ENCODE measurements at regions not wholly inside any gene's neighbourhood (a gene's known extent, or its start where the extent isn't known, plus 50 kb on each side); places are given as distances from the start of the nearest gene placed in this dataset.
"Not testable (repeated sequence)": the region's sequence is repeated elsewhere in the genome, so short reads cannot be mapped to it uniquely, and the experiment has no call there.

DNA sequence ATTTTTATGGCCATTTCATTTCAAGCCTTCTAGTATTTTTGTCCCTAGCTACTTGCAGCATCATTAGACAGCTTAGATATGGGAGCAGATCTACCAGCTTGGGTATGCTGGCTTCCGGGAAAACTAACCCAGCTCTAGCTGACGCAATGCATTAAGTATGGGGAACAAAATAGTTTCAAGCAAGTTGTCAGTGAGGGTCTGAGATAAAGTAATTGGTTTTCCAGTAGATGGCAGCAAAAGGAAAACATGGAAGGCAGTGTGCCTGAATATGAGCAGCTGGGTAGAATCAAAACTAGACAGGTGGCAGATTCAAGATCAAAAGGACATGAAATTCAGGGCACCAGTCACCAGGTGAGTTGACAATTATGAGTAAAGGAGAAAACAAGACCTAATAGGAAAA is 340.9 kb upstream of the CTSO start:
- Histone ChIP-seq H3K9me3 (no peaks in the 10 kb centered on the region), H3K4me1 (ENCODE audit: control insufficient read depth in 1 of 2, low read depth in 2 of 2) (peaks cover 0 to 10% of the 10 kb centered on the region in 2 donors), H3K36me3 (no peaks in the 10 kb centered on the region), H3K4me3 (no peak overlapping the region), H3K27me3 (replicated peaks; ENCODE audit: insufficient read depth) (no peaks in the 10 kb centered on the region), H3K27ac (no peak overlapping the region)
- TF ChIP-seq, protein P1, sequence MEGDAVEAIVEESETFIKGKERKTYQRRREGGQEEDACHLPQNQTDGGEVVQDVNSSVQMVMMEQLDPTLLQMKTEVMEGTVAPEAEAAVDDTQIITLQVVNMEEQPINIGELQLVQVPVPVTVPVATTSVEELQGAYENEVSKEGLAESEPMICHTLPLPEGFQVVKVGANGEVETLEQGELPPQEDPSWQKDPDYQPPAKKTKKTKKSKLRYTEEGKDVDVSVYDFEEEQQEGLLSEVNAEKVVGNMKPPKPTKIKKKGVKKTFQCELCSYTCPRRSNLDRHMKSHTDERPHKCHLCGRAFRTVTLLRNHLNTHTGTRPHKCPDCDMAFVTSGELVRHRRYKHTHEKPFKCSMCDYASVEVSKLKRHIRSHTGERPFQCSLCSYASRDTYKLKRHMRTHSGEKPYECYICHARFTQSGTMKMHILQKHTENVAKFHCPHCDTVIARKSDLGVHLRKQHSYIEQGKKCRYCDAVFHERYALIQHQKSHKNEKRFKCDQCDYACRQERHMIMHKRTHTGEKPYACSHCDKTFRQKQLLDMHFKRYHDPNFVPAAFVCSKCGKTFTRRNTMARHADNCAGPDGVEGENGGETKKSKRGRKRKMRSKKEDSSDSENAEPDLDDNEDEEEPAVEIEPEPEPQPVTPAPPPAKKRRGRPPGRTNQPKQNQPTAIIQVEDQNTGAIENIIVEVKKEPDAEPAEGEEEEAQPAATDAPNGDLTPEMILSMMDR (IDR thresholded peaks at IDR 0.05): no peak
- peak; percentile 50 for ATAC-seq (ENCODE audit: insufficient number of reproducible peaks, low FRiP score, low read depth)
- no peak for DNase-seq (ENCODE audit: low spot score)

DNA sequence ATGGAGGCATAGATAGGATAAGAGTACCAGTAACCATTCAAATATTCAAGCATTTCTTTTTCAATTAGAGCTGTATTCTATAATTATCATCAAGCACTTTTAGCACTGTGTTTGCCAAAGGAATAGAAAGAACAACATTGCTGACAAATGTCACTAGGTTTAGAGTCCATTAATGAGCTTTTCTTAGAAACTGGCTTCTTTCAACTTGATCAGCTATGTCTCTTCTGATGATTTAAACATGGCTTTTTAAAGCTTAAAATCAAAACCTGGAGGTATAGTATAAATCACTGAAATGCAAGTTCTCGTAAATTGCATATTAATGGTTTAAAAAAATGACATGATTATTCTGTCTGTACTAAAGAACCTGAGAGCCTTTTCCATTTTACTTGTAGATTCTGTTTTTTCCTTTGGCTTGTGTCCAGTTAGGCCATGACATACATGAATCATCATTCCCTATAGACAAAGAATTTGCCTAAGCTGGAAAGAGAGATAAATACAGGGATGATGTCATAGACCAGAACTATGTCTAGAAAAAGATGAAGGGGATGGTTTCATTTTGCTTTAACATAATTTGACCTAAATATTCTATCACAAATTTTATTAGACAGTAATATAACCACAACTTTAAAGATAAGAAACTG is 340.1 kb upstream of the CTSO start:
- Histone ChIP-seq H3K27me3 (replicated peaks; ENCODE audit: insufficient read depth) (no peaks in the 10 kb centered on the region), H3K36me3 (no peaks in the 10 kb centered on the region), H3K4me1 (ENCODE audit: control insufficient read depth in 1 of 2, low read depth in 2 of 2) (peaks cover 0 to 10% of the 10 kb centered on the region in 2 donors), H3K4me3 (no peak overlapping the region), H3K9me3 (no peaks in the 10 kb centered on the region), H3K27ac (no peak overlapping the region)
- TF ChIP-seq, protein P1 (IDR thresholded peaks at IDR 0.05): no peak
- DNase-seq (ENCODE audit: low spot score) (no peak), ATAC-seq (ENCODE audit: insufficient number of reproducible peaks, low FRiP score, low read depth) (no peak)

DNA sequence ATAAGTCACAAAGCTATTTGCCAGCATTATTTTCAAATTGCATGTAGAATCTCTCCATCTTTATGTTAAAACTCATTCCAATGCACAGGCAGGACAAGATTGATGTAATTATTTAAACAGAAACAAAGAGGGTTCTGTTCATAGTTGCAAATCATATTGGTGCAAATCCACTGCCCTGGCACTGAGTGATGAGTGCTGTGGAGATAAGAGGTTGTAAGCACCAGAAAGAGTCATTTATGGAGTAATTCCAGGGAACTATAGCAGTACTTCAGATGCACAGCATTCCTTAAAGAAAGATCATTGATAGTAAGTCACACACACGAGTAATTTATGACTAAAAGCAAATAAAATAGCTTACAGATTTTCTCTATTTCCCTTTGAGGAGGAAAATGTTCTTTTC is 337.7 kb upstream of the CTSO start:
- Histone ChIP-seq H3K27me3 (replicated peaks; ENCODE audit: insufficient read depth) (no peaks in the 10 kb centered on the region), H3K4me1 (ENCODE audit: control insufficient read depth in 1 of 2, low read depth in 2 of 2) (peaks cover 0 to 4% of the 10 kb centered on the region in 2 donors), H3K27ac (no peak overlapping the region), H3K9me3 (no peaks in the 10 kb centered on the region), H3K4me3 (no peak overlapping the region), H3K36me3 (no peaks in the 10 kb centered on the region)
- TF ChIP-seq, protein P1 (IDR thresholded peaks at IDR 0.05): no peak
- DNase-seq (ENCODE audit: low spot score) (no peak), ATAC-seq (ENCODE audit: insufficient number of reproducible peaks, low FRiP score, low read depth) (no peak)

DNA sequence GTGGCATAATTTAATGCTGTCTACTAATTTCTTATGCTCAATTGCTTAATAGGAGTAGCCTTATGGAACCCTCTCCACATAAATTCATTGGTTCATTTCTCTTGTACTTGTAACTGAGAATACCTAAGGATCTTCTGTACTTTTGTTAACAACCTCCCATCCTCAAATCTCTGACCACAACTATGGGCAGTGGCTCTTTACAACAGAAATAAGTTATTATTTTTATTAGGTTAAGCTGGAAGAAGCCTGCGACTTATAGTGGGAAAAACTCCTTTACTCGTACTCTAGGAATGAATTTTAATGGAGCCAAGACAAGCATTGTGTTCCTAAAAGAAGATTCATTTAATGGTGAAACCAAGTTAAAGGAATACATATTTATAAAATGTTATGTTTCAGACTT is 337.1 kb upstream of the CTSO start:
- TF ChIP-seq, protein P1 (IDR thresholded peaks at IDR 0.05): no peak
- Histone ChIP-seq H3K27me3 (replicated peaks; ENCODE audit: insufficient read depth) (no peaks in the 10 kb centered on the region), H3K27ac (no peak overlapping the region)

DNA sequence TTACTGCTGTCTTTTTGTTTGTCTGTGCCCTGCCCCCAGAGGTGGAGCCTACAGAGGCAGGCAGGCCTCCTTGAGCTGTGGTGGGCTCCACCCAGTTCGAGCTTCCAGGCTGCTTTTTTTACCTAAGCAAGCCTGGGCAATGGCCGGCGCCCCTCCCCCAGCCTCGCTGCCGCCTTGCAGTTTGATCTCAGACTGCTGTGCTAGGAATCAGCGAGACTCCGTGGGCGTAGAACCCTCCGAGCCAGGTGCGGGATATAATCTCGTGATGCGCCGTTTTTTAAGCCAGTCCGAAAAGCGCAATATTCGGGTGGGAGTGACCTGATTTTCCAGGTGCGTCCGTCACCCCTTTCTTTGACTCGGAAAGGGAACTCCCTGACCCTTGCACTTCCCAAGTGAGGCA is 336.4 kb upstream of the CTSO start:
- not testable (repeated sequence) for H3K36me3 ChIP-seq; H3K27ac ChIP-seq; H3K4me3 ChIP-seq; H3K4me1 ChIP-seq (ENCODE audit: control insufficient read depth in 1 of 2, low read depth in 2 of 2); DNase-seq (ENCODE audit: low spot score); H3K9me3 ChIP-seq; ATAC-seq (ENCODE audit: insufficient number of reproducible peaks, low FRiP score, low read depth); H3K27me3 ChIP-seq (replicated peaks; ENCODE audit: insufficient read depth)

More for the DNA sequence above, 337.1 kb upstream of the CTSO start:
- DNase-seq (ENCODE audit: low spot score): no peak
- ATAC-seq (ENCODE audit: insufficient number of reproducible peaks, low FRiP score, low read depth): no peak
- Histone ChIP-seq H3K36me3 (no peaks in the 10 kb centered on the region), H3K4me3 (no peak overlapping the region), H3K9me3 (no peaks in the 10 kb centered on the region), H3K4me1 (ENCODE audit: control insufficient read depth in 1 of 2, low read depth in 2 of 2) (peaks cover 0 to 4% of the 10 kb centered on the region in 2 donors)

DNA sequence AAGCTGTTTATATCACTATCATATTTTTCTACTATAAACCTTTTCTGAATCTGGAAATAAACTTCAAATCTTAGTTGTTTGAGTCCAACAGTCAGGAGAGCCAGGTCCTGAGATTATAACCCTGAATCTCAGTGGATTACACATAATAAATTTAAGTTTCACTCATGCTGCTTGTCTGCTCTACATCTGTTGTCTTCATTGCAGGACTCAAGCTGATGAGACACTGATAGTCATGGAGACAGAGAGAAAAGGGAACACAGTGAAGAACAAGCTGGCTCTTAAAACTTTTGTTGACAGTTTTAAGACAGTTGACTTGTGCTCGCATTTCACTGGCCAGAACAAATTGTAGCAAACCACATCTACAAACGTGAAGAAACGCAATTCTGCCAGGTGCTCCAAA is 327.0 kb upstream of the CTSO start:
- ATAC-seq (ENCODE audit: insufficient number of reproducible peaks, low FRiP score, low read depth) (no peak), DNase-seq (ENCODE audit: low spot score) (no peak)
- Histone ChIP-seq H3K9me3 (no peaks in the 10 kb centered on the region), H3K4me3 (no peak overlapping the region), H3K27me3 (replicated peaks; ENCODE audit: insufficient read depth) (no peaks in the 10 kb centered on the region), H3K27ac (no peak overlapping the region), H3K4me1 (ENCODE audit: control insufficient read depth in 1 of 2, low read depth in 2 of 2) (no peaks in the 10 kb centered on the region), H3K36me3 (no peaks in the 10 kb centered on the region)
- TF ChIP-seq, protein P1 (IDR thresholded peaks at IDR 0.05): no peak

Measured in thoracic aorta (tissue), 2 donors.